ENCODE measurements at regions not wholly inside any gene's neighbourhood (a gene's known extent, or its start where the extent isn't known, plus 50 kb on each side); places are given as distances from the start of the nearest gene placed in this dataset.

DNA sequence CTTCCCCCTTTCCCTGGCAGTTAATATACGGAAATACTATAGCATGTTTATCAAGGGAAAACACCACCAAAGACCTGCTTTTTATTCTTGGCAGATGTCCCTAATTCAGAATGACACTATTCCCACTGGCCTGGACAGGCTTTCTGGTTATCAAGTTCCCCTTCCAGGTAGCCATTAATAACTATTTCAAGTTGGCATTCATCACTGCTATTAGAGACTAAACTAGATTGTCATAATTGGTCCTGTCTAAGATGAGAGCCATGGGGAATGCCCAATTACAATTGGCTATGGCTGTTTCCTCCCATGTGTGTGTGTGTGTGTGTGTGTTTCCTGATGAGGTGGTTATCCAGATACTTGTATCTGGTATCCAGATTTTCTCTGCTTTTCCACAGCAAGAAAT lies 608.1 kb downstream of the SQOR start:
- no peak overlapping the region for H3K14ac ChIP-seq (ENCODE audit: insufficient read depth, low read length)
- H2BK12ac ChIP-seq (ENCODE audit: insufficient read length, low read depth, low read length) = no peak overlapping the region
- H2BK15ac ChIP-seq (ENCODE audit: low read depth, low read length) = no peak overlapping the region
- no peak overlapping the region for H3K4ac ChIP-seq (ENCODE audit: low read depth, low read length)
- H2AK5ac ChIP-seq (ENCODE audit: insufficient read length, low read length) = no peak overlapping the region
- H3K36me3 Mint-ChIP-seq (ENCODE audit: insufficient read depth in 1 of 3, low read depth in 3 of 3) = 0 out of 7 replicates have a peak, but pooled peaks cover 0 to 1% (median 0%) of the 10 kb centered on the region in 3 experiments
- H3K56ac ChIP-seq (ENCODE audit: insufficient read length, low read depth, low read length) = no peak overlapping the region
- DNase-seq = no peak
- H2BK20ac ChIP-seq (ENCODE audit: low read depth, low read length, poor library complexity, severe bottlenecking) = no peak overlapping the region
- H3K4me1 ChIP-seq (ENCODE audit: insufficient read depth, low read length) = no peaks in the 10 kb centered on the region
- TF ChIP-seq, protein P1, sequence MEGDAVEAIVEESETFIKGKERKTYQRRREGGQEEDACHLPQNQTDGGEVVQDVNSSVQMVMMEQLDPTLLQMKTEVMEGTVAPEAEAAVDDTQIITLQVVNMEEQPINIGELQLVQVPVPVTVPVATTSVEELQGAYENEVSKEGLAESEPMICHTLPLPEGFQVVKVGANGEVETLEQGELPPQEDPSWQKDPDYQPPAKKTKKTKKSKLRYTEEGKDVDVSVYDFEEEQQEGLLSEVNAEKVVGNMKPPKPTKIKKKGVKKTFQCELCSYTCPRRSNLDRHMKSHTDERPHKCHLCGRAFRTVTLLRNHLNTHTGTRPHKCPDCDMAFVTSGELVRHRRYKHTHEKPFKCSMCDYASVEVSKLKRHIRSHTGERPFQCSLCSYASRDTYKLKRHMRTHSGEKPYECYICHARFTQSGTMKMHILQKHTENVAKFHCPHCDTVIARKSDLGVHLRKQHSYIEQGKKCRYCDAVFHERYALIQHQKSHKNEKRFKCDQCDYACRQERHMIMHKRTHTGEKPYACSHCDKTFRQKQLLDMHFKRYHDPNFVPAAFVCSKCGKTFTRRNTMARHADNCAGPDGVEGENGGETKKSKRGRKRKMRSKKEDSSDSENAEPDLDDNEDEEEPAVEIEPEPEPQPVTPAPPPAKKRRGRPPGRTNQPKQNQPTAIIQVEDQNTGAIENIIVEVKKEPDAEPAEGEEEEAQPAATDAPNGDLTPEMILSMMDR (conservative IDR thresholded peaks at IDR 0.05) = no peak
- no peaks in the 10 kb centered on the region for H3K23me2 ChIP-seq (ENCODE audit: insufficient read length, low read depth, low read length, poor library complexity, severe bottlenecking)
- no peaks in the 10 kb centered on the region for H3K27me3 Mint-ChIP-seq (ENCODE audit: low read depth)
- no peak overlapping the region for H3K27ac Mint-ChIP-seq
- H3K4me3 Mint-ChIP-seq = no peak overlapping the region
- no peaks in the 10 kb centered on the region for H3K27me3 ChIP-seq (ENCODE audit: insufficient read depth, low read length)
- H4K20me1 ChIP-seq (ENCODE audit: control insufficient read depth, insufficient read depth, insufficient read length) = no peaks in the 10 kb centered on the region
- no peaks in the 10 kb centered on the region for H3K9me3 ChIP-seq (ENCODE audit: control insufficient read depth, low read depth, low read length)
- no peak overlapping the region for H3K27ac ChIP-seq (ENCODE audit: insufficient read length, low read depth, low read length)
- H4K91ac ChIP-seq (ENCODE audit: insufficient read length, low read depth, low read length) = no peak overlapping the region
- no CpG with 5 or more reads among the region's 1 CpG for WGBS (ENCODE audit: extremely low coverage, insufficient read length, low lambda C conversion rate)
- no peak overlapping the region for H4K8ac ChIP-seq (replicated peaks; ENCODE audit: insufficient read length, low read depth, low read length)
- no peak overlapping the region for H4K5ac ChIP-seq (ENCODE audit: insufficient read length, low read depth, low read length)
- no peak overlapping the region for H3K4me2 ChIP-seq (ENCODE audit: insufficient read depth, insufficient read length, low read length)
- H3K18ac ChIP-seq (ENCODE audit: insufficient read length, low read depth, low read length) = no peak overlapping the region
- no peak overlapping the region for H3K9ac ChIP-seq (ENCODE audit: extremely low read depth, insufficient read length, low read length)
- H3K4me1 Mint-ChIP-seq = peaks cover 8 to 11% of the 10 kb centered on the region in 2 experiments
- H2BK5ac ChIP-seq (ENCODE audit: insufficient read length, low read length) = no peak overlapping the region
- no peak overlapping the region for H2BK120ac ChIP-seq (ENCODE audit: low read depth, low read length, poor library complexity, severe bottlenecking)
- H3K9me3 Mint-ChIP-seq = peaks cover 1 to 2% of the 10 kb centered on the region in 2 experiments; a peak in 3 of 5 replicates
- no peak overlapping the region for H3K23ac ChIP-seq (ENCODE audit: insufficient read length, low read depth, low read length)
- H2AFZ ChIP-seq (ENCODE audit: low read length) = no peak overlapping the region
- H3K79me2 ChIP-seq (ENCODE audit: insufficient read depth, low read length) = no peaks in the 10 kb centered on the region; the same call in 1 of the 2 replicates
- no peak overlapping the region for H3T11ph ChIP-seq (ENCODE audit: low read length)
- no peaks in the 10 kb centered on the region for H3K79me1 ChIP-seq (ENCODE audit: insufficient read depth, low read depth, low read length, poor library complexity, severe bottlenecking)

Data from H9 (cell line).